Endothelial cell of umbilical vein (primary cell): ENCODE measurements at regions not wholly inside any gene's neighbourhood (a gene's known extent, or its start where the extent isn't known, plus 50 kb on each side); places are given as distances from the start of the nearest gene placed in this dataset.
"Not testable (repeated sequence)": the region's sequence is repeated elsewhere in the genome, so short reads cannot be mapped to it uniquely, and the experiment has no call there.

Experiments used
- BruUV-seq: library from RNA; stranded (reverse); fragments of 400-500 nt; replicated peaks from 2 replicates; lab custom pipeline; 2021; lab: Mats Ljungman, UMichigan
- CTCF ChIA-PET: fragments of 300-600, 350-600 bp; sonication (Branson Sonifier 250); formaldehyde crosslinking; loops from one replicate; lab custom pipeline; 2021; ENCODE audit warnings: antibody characterized with exemption, inconsistent platforms; lab: Charles Lee
- POLR2A ChIA-PET: fragments of 300-600, 350-600 bp; sonication (Branson Sonifier 250); formaldehyde crosslinking; loops from one replicate; lab custom pipeline; 2021; ENCODE audit warnings: antibody characterized with exemption, inconsistent platforms; lab: Charles Lee
- DNase-seq: peaks from one replicate; pipeline ENCODE4 v3.0.0-alpha.2; 2011; ENCODE audit warnings: low read depth, low spot score
- FAIRE-seq: peaks from 2 replicates; lab custom pipeline; 2011; peaks lifted over from hg19 to GRCh38; lab: Jason Lieb, UNC
- H2AFZ ChIP-seq: 2 replicates; pipeline ENCODE4 v1.6.0; 2012; ENCODE audit warnings: low read depth, low read length, control low read depth, inconsistent platforms
- H3K27ac ChIP-seq: 2 replicates; pipeline ENCODE4 v1.5.1; 2011; ENCODE audit warnings: low read depth, mild to moderate bottlenecking, control low read depth, low read length, moderate library complexity; ENCODE audit not compliant: insufficient read depth
- H3K27me3 ChIP-seq, 2 experiments: 2 replicates each; pipeline versions ENCODE4 v1.6.0 to v1.6.1; 2011; ENCODE audit warnings: low read length in 2 of 2, mixed read lengths in 1 of 2; ENCODE audit not compliant: control insufficient read depth in 2 of 2, insufficient read depth in 2 of 2
- H3K36me3 ChIP-seq, 2 experiments: 2 replicates in 1 of 2; 3 replicates in 1 of 2; pipeline ENCODE4 v1.5.1; 2011; ENCODE audit warnings: low read length in 2 of 2, mild to moderate bottlenecking in 1 of 2, moderate library complexity in 1 of 2; ENCODE audit not compliant: control insufficient read depth in 2 of 2, insufficient read depth in 2 of 2; ENCODE audit errors: extremely low read depth in 1 of 2
- H3K4me1 ChIP-seq: 3 replicates; pipeline ENCODE4 v1.5.1; 2011; ENCODE audit warnings: mild to moderate bottlenecking, low read length; ENCODE audit not compliant: control insufficient read depth, insufficient read depth; ENCODE audit errors: extremely low read depth
- H3K4me2 ChIP-seq: 2 replicates; pipeline ENCODE4 v1.6.1; 2011; ENCODE audit warnings: low read length, control low read depth, mixed read lengths; ENCODE audit not compliant: insufficient read depth
- H3K4me3 ChIP-seq, 3 experiments: fragments of 200-600 bp in 1 of 3; sonication (generic), shearing (Covaris generic) in 1 of 3; replicated peaks in 1 of 3; 2 replicates each; pipeline ENCODE4 v1.5.1; 2011 to 2016; ENCODE audit warnings: control low read depth in 3 of 3, low read length in 3 of 3, mild to moderate bottlenecking in 2 of 3, inconsistent platforms in 1 of 3, low read depth in 1 of 3, moderate library complexity in 1 of 3; ENCODE audit not compliant: insufficient read depth in 1 of 3
- H3K79me2 ChIP-seq: 2 replicates; pipeline ENCODE4 v1.6.0; 2012; ENCODE audit warnings: low read length, inconsistent platforms; ENCODE audit not compliant: control insufficient read depth, insufficient read depth
- H3K9ac ChIP-seq: replicated peaks from 2 replicates; pipeline ENCODE3; 2011; ENCODE audit warnings: low read length, control low read depth; ENCODE audit not compliant: insufficient read depth; ENCODE audit errors: extremely low read depth
- H3K9me1 ChIP-seq: replicated peaks from 3 replicates; pipeline ENCODE4 v1.6.0; 2011; ENCODE audit warnings: mild to moderate bottlenecking, low read length; ENCODE audit not compliant: control insufficient read depth, insufficient read depth; ENCODE audit errors: extremely low read depth
- H3K9me3 ChIP-seq: replicated peaks from 2 replicates; pipeline ENCODE4 v1.5.1; 2012; ENCODE audit warnings: low read length, inconsistent platforms; ENCODE audit not compliant: control insufficient read depth, insufficient read depth
- H4K20me1 ChIP-seq: replicated peaks from 2 replicates; pipeline ENCODE3; 2011; ENCODE audit warnings: mild to moderate bottlenecking, low read length; ENCODE audit not compliant: control insufficient read depth, insufficient read depth; ENCODE audit errors: extremely low read depth
- JUN ChIP-seq: IDR thresholded peaks from 2 replicates; pipeline ENCODE4 v1.6.1; 2011; ENCODE audit warnings: borderline replicate concordance, low read depth; ENCODE audit not compliant: insufficient read length, insufficient read depth
- POLR2A ChIP-seq: IDR thresholded peaks from 2 replicates; pipeline ENCODE4 v1.6.1; 2012; ENCODE audit warnings: low read depth, mild to moderate bottlenecking, control low read depth, low read length
- dilution Hi-C: fragments of 300-500 bp; cut with MboI; formaldehyde crosslinking; loops from one replicate; pipeline ENCODE4 v1.15.0; 2019; ENCODE audit warnings: low sequenced_read_pairs; ENCODE audit not compliant: extremely low pct_ligation_motif_present
- intact Hi-C: fragments of 100-400 bp; cut with micrococcal nuclease; formaldehyde crosslinking; loops from one replicate; pipeline ENCODE4 v1.10.0; 2022

GRCh38 chr1:80293818-80294217 lies 1287.3 kb upstream of the ADGRL4 start:
- H3K9me3 ChIP-seq, result no peaks in the 10 kb centered on the region
- H3K4me1 ChIP-seq, result no peaks in the 10 kb centered on the region
- no peaks in the 10 kb centered on the region for H3K27me3 ChIP-seq
- POLR2A ChIA-PET, result no interaction called here
- no peaks in the 10 kb centered on the region for H3K36me3 ChIP-seq
- TF ChIP-seq POLR2A (no peak), JUN (peak; percentile 8)
- intact Hi-C loops (no loop called here), dilution Hi-C loops (no loop called here)
- H4K20me1 ChIP-seq, result no peaks in the 10 kb centered on the region
- no peaks in the 10 kb centered on the region for H3K9me1 ChIP-seq
- no peaks in the 10 kb centered on the region for H3K79me2 ChIP-seq
- BruUV-seq, result no TSS peak
- no peak overlapping the region for H3K4me3 ChIP-seq
- no peak overlapping the region for H3K27ac ChIP-seq
- DNase-seq (no peak), FAIRE-seq (no peak)
- CTCF ChIA-PET, result no interaction called here
- H3K4me2 ChIP-seq, result no peak overlapping the region
- no peak overlapping the region for H3K9ac ChIP-seq
- H2AFZ ChIP-seq, result no peak overlapping the region

- BruUV-seq, DNase-seq, dilution Hi-C loops, CTCF ChIA-PET, H3K4me2 ChIP-seq, H3K4me3 ChIP-seq, H3K9me1 ChIP-seq, H3K4me1 ChIP-seq, H3K27me3 ChIP-seq, H4K20me1 ChIP-seq, H3K79me2 ChIP-seq, H3K36me3 ChIP-seq, H3K9ac ChIP-seq, H3K27ac ChIP-seq, H3K9me3 ChIP-seq, intact Hi-C loops, POLR2A ChIA-PET, FAIRE-seq, H2AFZ ChIP-seq: not testable (repeated sequence)
Observed at GRCh38 chr1:80288750-80289149, 1282.2 kb upstream of the ADGRL4 start.
